Trophoblast cell (in vitro differentiated cells and primary cell): ENCODE measurements at regions not wholly inside any gene's neighbourhood (a gene's known extent, or its start where the extent isn't known, plus 50 kb on each side); places are given as distances from the start of the nearest gene placed in this dataset.
A peak's percentile ranks its signal among the peaks of the same experiment; 100 is the strongest.

Experiments used
- DNase-seq, 2 donors: peaks; one replicate each; pipeline ENCODE4 v3.0.0-alpha.2; 2016
- H2AFZ ChIP-seq: 2 replicates; pipeline ENCODE4 v1.6.1; 2013; ENCODE audit warnings: low read length, moderate library complexity, mild to moderate bottlenecking; ENCODE audit not compliant: insufficient read depth, poor library complexity
- H2AK5ac ChIP-seq: 2 replicates; pipeline ENCODE4 v1.6.1; 2013; ENCODE audit warnings: mild to moderate bottlenecking, low read length
- H2BK120ac ChIP-seq: 2 replicates; pipeline ENCODE4 v1.6.1; 2013; ENCODE audit warnings: low read length, mild to moderate bottlenecking, moderate library complexity; ENCODE audit not compliant: insufficient read depth, poor library complexity
- H2BK12ac ChIP-seq: 2 replicates; pipeline ENCODE4 v1.6.1; 2013; ENCODE audit warnings: mild to moderate bottlenecking, low read length, moderate library complexity
- H2BK5ac ChIP-seq: 2 replicates; pipeline ENCODE4 v1.6.1; 2013; ENCODE audit warnings: low read length, low read depth, moderate library complexity, mild to moderate bottlenecking; ENCODE audit not compliant: poor library complexity
- H3K14ac ChIP-seq: 2 replicates; pipeline ENCODE4 v1.6.1; 2013; ENCODE audit warnings: mild to moderate bottlenecking, low read length
- H3K18ac ChIP-seq: 2 replicates; pipeline ENCODE4 v1.6.1; 2013; ENCODE audit warnings: mild to moderate bottlenecking, low read length
- H3K23ac ChIP-seq: 2 replicates; pipeline ENCODE4 v1.6.1; 2013; ENCODE audit warnings: low read length
- H3K27ac ChIP-seq: 2 replicates; pipeline ENCODE4 v1.5.1; 2013; ENCODE audit warnings: low read depth, mild to moderate bottlenecking, inconsistent platforms, low read length, moderate library complexity
- H3K27me3 ChIP-seq: 2 replicates; pipeline ENCODE4 v1.6.1; 2013; ENCODE audit warnings: inconsistent platforms, mild to moderate bottlenecking, low read length, moderate library complexity; ENCODE audit not compliant: insufficient read depth
- H3K36me3 ChIP-seq, 2 experiments: 1 replicate in 1 of 2; 2 replicates in 1 of 2; pipeline ENCODE4 v1.6.1; 2013; ENCODE audit warnings: low read length in 2 of 2, mild to moderate bottlenecking in 2 of 2, moderate library complexity in 1 of 2; ENCODE audit not compliant: insufficient read depth in 2 of 2, control insufficient read depth in 1 of 2
- H3K4ac ChIP-seq: 2 replicates; pipeline ENCODE4 v1.6.1; 2013; ENCODE audit warnings: low read depth, mild to moderate bottlenecking, low read length, moderate library complexity
- H3K4me1 ChIP-seq, 2 experiments: 1 replicate in 1 of 2; 2 replicates in 1 of 2; pipeline ENCODE4 v1.6.1; 2013; ENCODE audit warnings: low read length in 2 of 2, mild to moderate bottlenecking in 2 of 2, moderate library complexity in 1 of 2; ENCODE audit not compliant: insufficient read depth in 2 of 2, control insufficient read depth in 1 of 2
- H3K4me2 ChIP-seq: 2 replicates; pipeline ENCODE4 v1.6.1; 2013; ENCODE audit warnings: inconsistent platforms, mild to moderate bottlenecking, low read length, moderate library complexity
- H3K4me3 ChIP-seq: 2 replicates; pipeline ENCODE4 v1.5.1; 2013; ENCODE audit warnings: mild to moderate bottlenecking, low read depth, low read length, inconsistent platforms
- H3K79me1 ChIP-seq: one replicate; pipeline ENCODE4 v1.6.1; 2013; ENCODE audit warnings: low read length
- H3K79me2 ChIP-seq: 2 replicates; pipeline ENCODE4 v1.6.1; 2013; ENCODE audit warnings: low read length, mild to moderate bottlenecking; ENCODE audit not compliant: control insufficient read depth, insufficient read depth, poor library complexity
- H3K9ac ChIP-seq: 2 replicates; pipeline ENCODE4 v1.6.1; 2013; ENCODE audit warnings: mild to moderate bottlenecking, low read length
- H3K9me3 ChIP-seq: 2 replicates; pipeline ENCODE4 v1.6.1; 2013; ENCODE audit warnings: low read depth, mild to moderate bottlenecking, control low read depth, inconsistent platforms, low read length; ENCODE audit not compliant: insufficient read depth
- H4K12ac ChIP-seq: 2 replicates; pipeline ENCODE4 v1.6.1; 2013; ENCODE audit warnings: low read depth, mild to moderate bottlenecking, low read length, moderate library complexity
- H4K8ac ChIP-seq: 2 replicates; pipeline ENCODE4 v1.6.1; 2013; ENCODE audit warnings: low read depth, mild to moderate bottlenecking, low read length, moderate library complexity
- H4K91ac ChIP-seq: one replicate; pipeline ENCODE4 v1.6.1; 2013; ENCODE audit warnings: low read depth, mild to moderate bottlenecking, low read length, moderate library complexity
- WGBS: extraction: QIAGEN DNeasy Blood & Tissue Kit; methylation state at CpG from one replicate; pipeline ENCODE4 v1.1.7; 2013; ENCODE audit warnings: missing lambda C conversion rate; ENCODE audit not compliant: insufficient read length, insufficient coverage; ENCODE audit errors: extremely low coverage; 5-methylcytosine and 5-hydroxymethylcytosine counted together

DNA sequence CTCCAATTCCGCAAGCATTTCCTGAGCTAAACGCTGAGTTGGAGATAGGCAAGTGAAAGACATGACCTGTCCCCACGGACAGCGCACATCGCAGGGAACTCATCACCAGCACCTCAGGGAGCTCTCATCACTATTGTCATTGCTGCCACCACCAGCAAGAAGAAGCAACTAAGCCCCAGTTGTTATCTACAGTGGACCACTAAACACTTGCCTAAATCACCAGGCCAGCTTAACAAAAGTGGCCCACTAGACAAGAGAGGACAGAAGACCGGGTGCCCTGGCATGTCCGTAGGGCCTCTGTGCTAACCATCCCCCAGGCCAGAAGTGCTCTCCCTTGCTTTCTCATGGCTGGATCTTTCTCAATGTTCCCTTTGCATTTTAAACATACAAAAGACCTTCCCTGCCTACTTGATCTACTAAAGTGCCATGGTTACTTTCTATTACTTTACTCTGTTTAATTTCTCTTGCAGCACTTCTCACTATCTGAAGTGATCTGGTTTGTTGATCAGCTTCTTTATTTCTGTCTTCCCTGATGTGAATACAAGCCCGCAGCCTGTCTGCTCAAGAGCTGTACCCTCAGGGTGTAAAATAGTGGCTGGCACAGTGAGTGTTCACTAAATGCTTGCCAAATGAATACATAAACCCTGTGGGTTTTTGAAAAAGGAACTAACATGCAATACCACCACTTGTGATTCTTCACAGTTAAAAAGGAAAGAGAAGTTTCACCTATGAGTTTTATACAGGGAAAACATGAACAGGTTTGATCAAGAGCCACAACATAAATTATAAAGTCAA lies 60.9 kb upstream of the RFLNA start:
- no peak overlapping the region for H4K8ac ChIP-seq
- H3K9ac ChIP-seq, result no peak overlapping the region
- no peak overlapping the region for H2AFZ ChIP-seq
- no peak overlapping the region for H3K14ac ChIP-seq
- H3K79me1 ChIP-seq, result no peaks in the 10 kb centered on the region
- no peak overlapping the region for H3K4ac ChIP-seq
- H4K91ac ChIP-seq, result no peak overlapping the region
- no peak overlapping the region for H3K4me3 ChIP-seq
- H3K27ac ChIP-seq, result no peak overlapping the region
- no peak overlapping the region for H2BK12ac ChIP-seq
- no peak overlapping the region for H3K23ac ChIP-seq
- peaks cover 0 to 5% of the 10 kb centered on the region in 2 experiments for H3K4me1 ChIP-seq
- H2AK5ac ChIP-seq, result no peak overlapping the region
- H2BK5ac ChIP-seq, result no peak overlapping the region
- no peaks in the 10 kb centered on the region for H3K36me3 ChIP-seq
- H3K27me3 ChIP-seq, result no peaks in the 10 kb centered on the region
- H3K79me2 ChIP-seq, result no peaks in the 10 kb centered on the region
- no peak overlapping the region for H2BK120ac ChIP-seq
- no peak overlapping the region for H4K12ac ChIP-seq
- WGBS, result no CpG with 5 or more reads among the region's 8 CpGs
- H3K9me3 ChIP-seq, result peaks cover 4% of the 10 kb centered on the region
- no peak overlapping the region for H3K18ac ChIP-seq
- peak; percentile 44 to 80 for DNase-seq
- no peak overlapping the region for H3K4me2 ChIP-seq

DNA sequence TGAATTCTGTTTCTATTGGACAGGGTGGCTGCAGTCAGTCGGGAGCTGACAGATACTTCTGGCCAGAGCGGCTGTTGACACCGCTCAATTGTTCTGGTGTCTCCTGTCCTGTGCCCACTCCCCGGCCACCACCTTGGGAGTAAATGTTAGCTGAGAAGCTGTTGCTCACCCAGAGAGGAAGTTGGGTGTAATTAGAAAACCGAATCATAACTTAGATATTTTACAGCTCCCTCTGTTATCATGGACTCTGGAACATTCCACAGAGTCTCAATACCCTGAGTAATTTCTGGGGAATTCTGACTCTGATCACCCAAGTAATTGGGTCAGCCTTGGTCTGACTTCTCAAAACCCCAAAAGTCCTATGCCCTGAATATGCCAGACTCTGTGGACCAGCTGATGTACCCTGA lies 58.3 kb upstream of the RFLNA start:
- Histone ChIP-seq H3K4me3 (no peak overlapping the region), H4K8ac (no peak overlapping the region), H3K14ac (no peak overlapping the region), H3K9ac (no peak overlapping the region), H3K18ac (no peak overlapping the region), H3K4ac (no peak overlapping the region), H4K12ac (no peak overlapping the region), H3K27ac (no peak overlapping the region), H2BK120ac (no peak overlapping the region), H2AFZ (no peak overlapping the region), H3K79me2 (no peaks in the 10 kb centered on the region), H3K27me3 (no peaks in the 10 kb centered on the region), H3K4me1 (peaks cover 0 to 5% of the 10 kb centered on the region in 2 experiments), H3K9me3 (peaks cover 2% of the 10 kb centered on the region), H2BK5ac (no peak overlapping the region), H3K4me2 (no peak overlapping the region), H3K79me1 (no peaks in the 10 kb centered on the region), H4K91ac (no peak overlapping the region), H2BK12ac (no peak overlapping the region), H2AK5ac (no peak overlapping the region), H3K36me3 (no peaks in the 10 kb centered on the region), H3K23ac (no peak overlapping the region)
- WGBS, result no CpG with 5 or more reads among the region's 5 CpGs
- DNase-seq, result peak in 1 of 2 donors; percentile 61

GRCh38 chr12:124238886-124239285 lies 56.0 kb upstream of the RFLNA start:
- Histone ChIP-seq H3K9ac (no peak overlapping the region), H3K79me1 (no peaks in the 10 kb centered on the region), H2AFZ (no peak overlapping the region), H3K23ac (no peak overlapping the region), H3K4me2 (no peak overlapping the region), H4K12ac (no peak overlapping the region), H2BK12ac (no peak overlapping the region), H3K4me1 (peaks cover 0 to 1% of the 10 kb centered on the region in 2 experiments), H3K14ac (no peak overlapping the region), H3K9me3 (peaks cover 2% of the 10 kb centered on the region), H3K18ac (no peak overlapping the region), H2BK5ac (no peak overlapping the region), H3K36me3 (no peaks in the 10 kb centered on the region), H3K4me3 (no peak overlapping the region), H3K27me3 (no peaks in the 10 kb centered on the region), H4K91ac (no peak overlapping the region), H3K27ac (no peak overlapping the region), H4K8ac (no peak overlapping the region), H2AK5ac (no peak overlapping the region), H3K4ac (no peak overlapping the region), H3K79me2 (no peaks in the 10 kb centered on the region), H2BK120ac (no peak overlapping the region)
- WGBS, result no CpG with 5 or more reads among the region's 4 CpGs
- no peak for DNase-seq

GRCh38 chr12:124240493-124240892 lies 54.4 kb upstream of the RFLNA start:
- no CpG with 5 or more reads among the region's 1 CpG for WGBS
- no peaks in the 10 kb centered on the region for H3K27me3 ChIP-seq
- no peak overlapping the region for H3K9ac ChIP-seq
- H2BK12ac ChIP-seq, result no peak overlapping the region
- no peaks in the 10 kb centered on the region for H3K79me2 ChIP-seq
- no peak overlapping the region for H3K4me3 ChIP-seq
- H3K18ac ChIP-seq, result no peak overlapping the region
- H4K91ac ChIP-seq, result no peak overlapping the region
- no peak for DNase-seq
- H3K4me2 ChIP-seq, result no peak overlapping the region
- no peak overlapping the region for H3K4ac ChIP-seq
- H3K27ac ChIP-seq, result no peak overlapping the region
- no peak overlapping the region for H4K8ac ChIP-seq
- no peak overlapping the region for H4K12ac ChIP-seq
- no peaks in the 10 kb centered on the region for H3K36me3 ChIP-seq
- H2BK120ac ChIP-seq, result no peak overlapping the region
- H3K23ac ChIP-seq, result no peak overlapping the region
- H3K4me1 ChIP-seq, result no peaks in the 10 kb centered on the region
- no peak overlapping the region for H2AK5ac ChIP-seq
- no peaks in the 10 kb centered on the region for H3K79me1 ChIP-seq
- no peak overlapping the region for H3K14ac ChIP-seq
- H2AFZ ChIP-seq, result no peak overlapping the region
- H3K9me3 ChIP-seq, result no peaks in the 10 kb centered on the region
- no peak overlapping the region for H2BK5ac ChIP-seq
